IMR-90 (cell line): ENCODE measurements at regions not wholly inside any gene's neighbourhood (a gene's known extent, or its start where the extent isn't known, plus 50 kb on each side); places are given as distances from the start of the nearest gene placed in this dataset.

Experiments used
- CTCF ChIP-seq: conservative IDR thresholded peaks from 2 replicates; pipeline ENCODE4 v1.5.1; 2012; ENCODE audit warnings: mild to moderate bottlenecking, low read depth, low read length, improper control_type of control experiment
- MAFK ChIP-seq: IDR thresholded peaks from 2 replicates; pipeline ENCODE4 v1.6.1; 2012; ENCODE audit warnings: low read depth, low read length, improper control_type of control experiment
- MXI1 ChIP-seq: IDR thresholded peaks from 2 replicates; pipeline ENCODE4 v1.6.1; 2012; ENCODE audit warnings: low read depth, mild to moderate bottlenecking, low read length, moderate library complexity, borderline replicate concordance
- NFE2L2 ChIP-seq: fragments of 150-350 bp; IDR thresholded peaks from 2 replicates; pipeline ENCODE4 v1.6.1; 2016; ENCODE audit warnings: low read depth, mild to moderate bottlenecking, low read length
- POLR2A ChIP-seq: IDR thresholded peaks from 2 replicates; pipeline ENCODE4 v1.6.1; 2012; ENCODE audit warnings: mild to moderate bottlenecking, low read depth, low read length
- RCOR1 ChIP-seq: IDR thresholded peaks from 2 replicates; pipeline ENCODE4 v1.6.1; 2012; ENCODE audit warnings: mild to moderate bottlenecking, low read length, improper control_type of control experiment; ENCODE audit not compliant: insufficient replicate concordance
- RFX5 ChIP-seq: IDR thresholded peaks from 2 replicates; pipeline ENCODE4 v1.8.0; 2012; ENCODE audit warnings: low read depth, mild to moderate bottlenecking, low read length, moderate library complexity
- SMC3 ChIP-seq: fragments of 150-350 bp; IDR thresholded peaks from 2 replicates; pipeline ENCODE4 v1.6.1; 2016; ENCODE audit warnings: low read depth, mild to moderate bottlenecking, antibody characterized with exemption, low read length, moderate library complexity

DNA sequence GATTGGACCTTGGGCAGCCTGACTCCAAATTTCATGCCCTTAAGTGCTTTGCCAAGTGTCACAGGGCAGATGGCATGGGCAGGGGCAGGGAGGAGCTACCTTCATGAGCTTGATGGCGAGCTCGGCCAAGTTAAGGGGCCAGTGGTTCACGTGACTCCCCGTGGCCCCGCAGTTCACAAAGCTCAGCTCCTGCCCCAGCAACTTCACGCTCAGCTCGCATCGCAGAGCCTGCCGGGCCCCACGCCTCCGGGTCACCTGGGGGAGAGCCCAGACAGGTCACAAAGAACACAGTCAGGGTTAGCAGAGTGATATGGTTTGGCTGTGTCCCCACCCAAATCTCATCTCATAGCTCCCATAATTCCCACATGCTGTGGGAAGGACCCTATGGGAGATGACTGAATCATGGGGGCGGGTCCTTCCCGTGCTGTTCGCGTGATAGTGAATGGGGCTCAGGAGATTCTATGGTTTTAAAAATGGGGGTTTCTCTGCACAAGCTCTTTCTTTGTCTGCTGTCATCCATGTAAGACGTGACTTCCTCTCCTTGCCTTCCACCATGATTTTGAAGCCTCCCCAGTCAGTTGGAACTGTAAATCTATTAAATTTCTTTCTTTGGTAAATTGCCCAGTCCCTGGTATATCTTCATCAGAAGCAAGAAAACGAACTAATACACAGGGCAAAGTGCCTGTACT, 108.1 kb downstream of the LITAF start:
- TF ChIP-seq SMC3 (no peak), RCOR1 (no peak), CTCF (no peak), NFE2L2 (no peak), POLR2A (no peak), MAFK (no peak), RFX5 (no peak), MXI1 (no peak)
